H1 (cell line): ENCODE measurements at regions not wholly inside any gene's neighbourhood (a gene's known extent, or its start where the extent isn't known, plus 50 kb on each side); places are given as distances from the start of the nearest gene placed in this dataset.

ENCODE experiments used
- CTCF ChIA-PET: fragments of 300-600 bp; sonication (Branson Sonifier 250); formaldehyde crosslinking; loops from one replicate; lab custom pipeline; 2021; ENCODE audit not compliant: partially characterized antibody; lab: Charles Lee
- POLR2A ChIA-PET: fragments of 300-600 bp; sonication (Branson Sonifier 250); formaldehyde crosslinking; loops from one replicate; lab custom pipeline; 2021; ENCODE audit warnings: inconsistent platforms; ENCODE audit not compliant: partially characterized antibody; lab: Charles Lee
- DNase-seq, 2 experiments: peaks; one replicate each; pipeline versions ENCODE4 v3.0.0 to v3.0.0-alpha.2; 2010 to 2022; ENCODE audit warnings: low spot score in 2 of 2, low read depth in 1 of 2, mixed read lengths in 1 of 2
- FAIRE-seq: peaks from 2 replicates; lab custom pipeline; 2011; peaks lifted over from hg19 to GRCh38; lab: Jason Lieb, UNC
- H2AFZ ChIP-seq: 2 replicates; pipeline ENCODE4 v1.8.1; 2012; ENCODE audit warnings: low read length, inconsistent platforms
- H2AK5ac ChIP-seq: 2 replicates; pipeline ENCODE4 v1.6.1; 2013; ENCODE audit warnings: low read depth, low read length
- H2BK120ac ChIP-seq: replicated peaks from 2 replicates; pipeline ENCODE3; 2013; ENCODE audit warnings: low read depth, low read length, inconsistent platforms
- H2BK12ac ChIP-seq: 2 replicates; pipeline ENCODE4 v1.6.1; 2013; ENCODE audit warnings: low read depth, low read length
- H2BK15ac ChIP-seq: 2 replicates; pipeline ENCODE4 v1.6.1; 2013; ENCODE audit warnings: low read length
- H2BK20ac ChIP-seq: 2 replicates; pipeline ENCODE4 v1.6.1; 2013; ENCODE audit warnings: low read length
- H2BK5ac ChIP-seq: 2 replicates; pipeline ENCODE4 v1.6.1; 2013; ENCODE audit warnings: low read depth, low read length
- H3K14ac ChIP-seq: 2 replicates; pipeline ENCODE4 v1.6.1; 2013; ENCODE audit warnings: inconsistent platforms; ENCODE audit not compliant: insufficient read length
- H3K18ac ChIP-seq: 2 replicates; pipeline ENCODE4 v1.6.1; 2013; ENCODE audit warnings: low read length; ENCODE audit errors: extremely low read depth
- H3K23ac ChIP-seq: 2 replicates; pipeline ENCODE4 v1.6.1; 2013; ENCODE audit warnings: inconsistent platforms; ENCODE audit not compliant: insufficient read length
- H3K23me2 ChIP-seq: 2 replicates; pipeline ENCODE4 v1.6.1; 2013; ENCODE audit warnings: low read depth, low read length
- H3K27ac ChIP-seq: 2 replicates; pipeline ENCODE4 v1.6.1; 2011; ENCODE audit warnings: low read depth, low read length, inconsistent platforms
- H3K27me3 ChIP-seq, 4 experiments: replicated peaks in 1 of 4; 1 replicate in 1 of 4; 2 replicates in 3 of 4; pipeline versions ENCODE4 v1.6.1 to v1.8.1; 2011 to 2013; ENCODE audit warnings: low read length in 3 of 4, mild to moderate bottlenecking in 3 of 4, inconsistent platforms in 2 of 4, mixed read lengths in 2 of 4, moderate library complexity in 1 of 4; ENCODE audit not compliant: control insufficient read depth in 3 of 4, insufficient read depth in 3 of 4; ENCODE audit errors: extremely low read depth in 1 of 4
- H3K36me3 ChIP-seq, 4 experiments: 2 replicates each; pipeline versions ENCODE4 v1.6.1 to v1.8.1; 2011 to 2013; ENCODE audit warnings: mild to moderate bottlenecking in 4 of 4, low read length in 3 of 4, moderate library complexity in 2 of 4, control low read depth in 1 of 4, inconsistent platforms in 1 of 4; ENCODE audit not compliant: insufficient read depth in 4 of 4, control insufficient read depth in 2 of 4
- H3K4ac ChIP-seq: replicated peaks from 2 replicates; pipeline ENCODE3; 2013; ENCODE audit warnings: low read length, low read depth, mixed read lengths, inconsistent platforms; ENCODE audit not compliant: insufficient read length
- H3K4me1 ChIP-seq, 4 experiments: replicated peaks in 1 of 4; 1 replicate in 1 of 4; 2 replicates in 3 of 4; pipeline versions ENCODE4 v1.6.1 to v1.8.1; 2011 to 2013; ENCODE audit warnings: low read length in 3 of 4, inconsistent platforms in 2 of 4, mixed read lengths in 1 of 4; ENCODE audit not compliant: insufficient read depth in 4 of 4, control insufficient read depth in 3 of 4
- H3K4me2 ChIP-seq, 2 experiments: 2 replicates each; pipeline versions ENCODE4 v1.6.1 to v1.8.1; 2011 to 2013; ENCODE audit warnings: low read depth in 2 of 2, low read length in 2 of 2, control low read depth in 1 of 2, inconsistent platforms in 1 of 2, mild to moderate bottlenecking in 1 of 2; ENCODE audit not compliant: insufficient read depth in 1 of 2
- H3K4me3 ChIP-seq, 4 experiments: fragments of 200-600, 300-600 bp in 1 of 4; sonication (generic), shearing (Covaris generic), sonication (Bioruptor Twin) in 1 of 4; 2 replicates each; pipeline versions ENCODE4 v1.5.1 to v1.8.1; 2011 to 2016; ENCODE audit warnings: low read length in 4 of 4, low read depth in 3 of 4, control low read depth in 2 of 4, inconsistent platforms in 2 of 4, mild to moderate bottlenecking in 2 of 4, mixed read lengths in 1 of 4, moderate library complexity in 1 of 4; ENCODE audit not compliant: insufficient read depth in 2 of 4; ENCODE audit errors: extremely low read depth in 1 of 4
- H3K56ac ChIP-seq: replicated peaks from 2 replicates; pipeline ENCODE3; 2013; ENCODE audit warnings: low read depth, mild to moderate bottlenecking, mixed read lengths, low read length, inconsistent platforms; ENCODE audit not compliant: insufficient read length
- H3K79me1 ChIP-seq: 2 replicates; pipeline ENCODE4 v1.6.1; 2013; ENCODE audit warnings: low read depth, low read length, control low read depth
- H3K79me2 ChIP-seq, 2 experiments: 2 replicates each; pipeline versions ENCODE4 v1.6.1 to v1.8.1; 2012 to 2013; ENCODE audit warnings: low read length in 2 of 2, mild to moderate bottlenecking in 2 of 2, inconsistent platforms in 1 of 2; ENCODE audit not compliant: insufficient read depth in 2 of 2, control insufficient read depth in 1 of 2
- H3K9ac ChIP-seq, 4 experiments: replicated peaks in 1 of 4; 1 replicate in 1 of 4; 2 replicates in 3 of 4; pipeline versions ENCODE4 v1.6.1 to v1.8.1; 2011 to 2013; ENCODE audit warnings: low read depth in 3 of 4, low read length in 3 of 4, control low read depth in 2 of 4, mild to moderate bottlenecking in 2 of 4, moderate library complexity in 2 of 4, inconsistent platforms in 1 of 4; ENCODE audit errors: extremely low read depth in 1 of 4
- H3K9me3 ChIP-seq, 2 experiments: 2 replicates each; pipeline versions ENCODE4 v1.6.1 to v1.8.1; 2012 to 2013; ENCODE audit warnings: mild to moderate bottlenecking in 2 of 2, moderate library complexity in 2 of 2, control low read depth in 1 of 2, inconsistent platforms in 1 of 2, low read depth in 1 of 2, low read length in 1 of 2, mixed read lengths in 1 of 2; ENCODE audit not compliant: insufficient read depth in 2 of 2
- H4K20me1 ChIP-seq, 2 experiments: replicated peaks in 1 of 2; 2 replicates each; pipeline versions ENCODE3 to v1.8.1; 2011 to 2013; ENCODE audit warnings: inconsistent platforms in 2 of 2, low read length in 2 of 2, mild to moderate bottlenecking in 1 of 2; ENCODE audit not compliant: insufficient read depth in 2 of 2, control insufficient read depth in 1 of 2
- H4K5ac ChIP-seq: 2 replicates; pipeline ENCODE4 v1.6.1; 2013; ENCODE audit warnings: low read length, low read depth, mixed read lengths, inconsistent platforms; ENCODE audit not compliant: insufficient read length
- H4K8ac ChIP-seq: 2 replicates; pipeline ENCODE4 v1.8.0; 2013; ENCODE audit warnings: mild to moderate bottlenecking, moderate library complexity, low read length, inconsistent platforms; ENCODE audit not compliant: insufficient read depth; ENCODE audit errors: extremely low read depth
- H4K91ac ChIP-seq: replicated peaks from 2 replicates; pipeline ENCODE3; 2013; ENCODE audit warnings: low read length, mixed read lengths, inconsistent platforms; ENCODE audit not compliant: insufficient read length
- ASH2L ChIP-seq: fragments of 200-600, 300-600 bp; sonication (generic); IDR thresholded peaks from one replicate; pipeline ENCODE4 v1.7.1; 2017; ENCODE audit warnings: low read length
- EGR1 ChIP-seq: IDR thresholded peaks from 2 replicates; pipeline ENCODE4 v1.6.1; 2011; ENCODE audit warnings: low read depth, low read length, borderline replicate concordance
- HDAC6 ChIP-seq: IDR thresholded peaks from one replicate; pipeline ENCODE4 v1.7.1; 2012; ENCODE audit warnings: low read depth, mild to moderate bottlenecking, inconsistent platforms, low read length, moderate library complexity
- KDM1A ChIP-seq: fragments of 200-600, 300-600 bp; sonication (generic); IDR thresholded peaks from 2 replicates; pipeline ENCODE4 v1.7.1; 2016; ENCODE audit warnings: mild to moderate bottlenecking, low read length, borderline replicate concordance
- USF2 ChIP-seq: IDR thresholded peaks from 2 replicates; pipeline ENCODE4 v1.6.1; 2011; ENCODE audit warnings: low read length, improper control_type of control experiment
- WGBS, 2 experiments: shearing (Covaris generic) in 1 of 2; methylation state at CpG; one replicate each; pipeline versions ENCODE4 v1.1.6 to v1.1.7; 2013 to 2015; ENCODE audit warnings: low lambda C conversion rate in 2 of 2, mixed read lengths in 2 of 2, inconsistent platforms in 1 of 2, low coverage in 1 of 2, missing lambda C conversion rate in 1 of 2; ENCODE audit not compliant: insufficient replicate concordance in 2 of 2, insufficient coverage in 1 of 2, insufficient read length in 1 of 2; ENCODE audit errors: extremely low coverage in 1 of 2, missing lambda C conversion rate in 1 of 2; 5-methylcytosine and 5-hydroxymethylcytosine counted together

GRCh38 chr3:4019501-4019900 is 220.3 kb downstream of the LRRN1 start:
- Histone ChIP-seq H4K8ac (no peak overlapping the region), H3K23me2 (no peaks in the 10 kb centered on the region), H3K9ac (no peak overlapping the region), H2BK20ac (no peak overlapping the region), H2BK15ac (no peak overlapping the region), H2BK120ac (no peak overlapping the region), H2AK5ac (no peak overlapping the region), H3K27me3 (no peaks in the 10 kb centered on the region), H3K4me2 (no peak overlapping the region), H2AFZ (no peak overlapping the region), H4K5ac (no peak overlapping the region), H2BK5ac (no peak overlapping the region), H3K9me3 (no peaks in the 10 kb centered on the region), H3K56ac (no peak overlapping the region), H3K27ac (no peak overlapping the region), H4K20me1 (no peaks in the 10 kb centered on the region), H2BK12ac (no peak overlapping the region), H4K91ac (no peak overlapping the region), H3K4me1 (no peaks in the 10 kb centered on the region), H3K14ac (no peak overlapping the region), H3K79me2 (no peaks in the 10 kb centered on the region), H3K36me3 (no peaks in the 10 kb centered on the region), H3K4ac (no peak overlapping the region), H3K79me1 (no peaks in the 10 kb centered on the region), H3K18ac (no peak overlapping the region), H3K4me3 (no peak overlapping the region), H3K23ac (no peak overlapping the region)
- ChIA-PET POLR2A (no interaction called here), CTCF (interaction anchor here (1.1 kb wide), 1 partner anchor 252 kb away, joined by 4 read pairs; no protein-coding TSS in a partner anchor)
- WGBS, 2 experiments: 100% methylated on average over 1 of the region's 1 CpG; no CpG with 5 or more reads in 1 of the 2 experiments
- FAIRE-seq: no peak
- no peak for DNase-seq
- TF ChIP-seq EGR1 (no peak), HDAC6 (no peak), USF2 (no peak), KDM1A (no peak), ASH2L (no peak)
